ENCODE measurements at regions not wholly inside any gene's neighbourhood (a gene's known extent, or its start where the extent isn't known, plus 50 kb on each side); places are given as distances from the start of the nearest gene placed in this dataset.

GRCh38 chr13:76722782-76723181 is 163.4 kb downstream of the KCTD12 start:
- TF ChIP-seq CTCF (IDR thresholded peaks at IDR 0.05) (no peak), POLR2A (IDR thresholded peaks at IDR 0.05) (no peak)
